ENCODE measurements at regions not wholly inside any gene's neighbourhood (a gene's known extent, or its start where the extent isn't known, plus 50 kb on each side); places are given as distances from the start of the nearest gene placed in this dataset.
A peak's percentile ranks its signal among the peaks of the same experiment; 100 is the strongest.

GRCh38 chr11:100550912-100551632, 136.0 kb upstream of the ARHGAP42 start:
- no peak overlapping the region for H3K4me3 Mint-ChIP-seq
- no peaks in the 10 kb centered on the region for H3K36me3 Mint-ChIP-seq
- H3K27ac Mint-ChIP-seq: no peak overlapping the region

GRCh38 chr11:100555931-100556330, 131.2 kb upstream of the ARHGAP42 start:
- no peaks in the 10 kb centered on the region for H3K9me3 Mint-ChIP-seq
- no peak overlapping the region for H3K4me3 Mint-ChIP-seq
- H3K27me3 Mint-ChIP-seq: peaks cover 17 to 22% of the 10 kb centered on the region in 2 donors
- no peak for ATAC-seq (replicated peaks)
- no peak overlapping the region for H3K27ac Mint-ChIP-seq
- no peaks in the 10 kb centered on the region for H3K36me3 Mint-ChIP-seq
- no peaks in the 10 kb centered on the region for H3K4me1 Mint-ChIP-seq
- no peak for DNase-seq

More at GRCh38 chr11:100550912-100551632, 136.0 kb upstream of the ARHGAP42 start:
- ATAC-seq (replicated peaks) (no peak), DNase-seq (no peak)
- Mint-ChIP-seq H3K4me1 (no peaks in the 10 kb centered on the region), H3K9me3 (no peaks in the 10 kb centered on the region), H3K27me3 (peaks cover 11 to 22% of the 10 kb centered on the region in 2 donors)

- DNase-seq: no peak
- H3K9me3 Mint-ChIP-seq: no peaks in the 10 kb centered on the region
- no peaks in the 10 kb centered on the region for H3K4me1 Mint-ChIP-seq
- H3K36me3 Mint-ChIP-seq: no peaks in the 10 kb centered on the region
- H3K27me3 Mint-ChIP-seq: peaks cover 17 to 28% of the 10 kb centered on the region in 2 donors
- no peak overlapping the region for H3K4me3 Mint-ChIP-seq
- no peak for ATAC-seq (replicated peaks)
- no peak overlapping the region for H3K27ac Mint-ChIP-seq
Measured at GRCh38 chr11:100556781-100557180, 130.3 kb upstream of the ARHGAP42 start.

GRCh38 chr11:100557830-100558611, 129.1 kb upstream of the ARHGAP42 start:
- H3K27ac Mint-ChIP-seq: no peak overlapping the region
- H3K4me3 Mint-ChIP-seq: no peak overlapping the region
- no peaks in the 10 kb centered on the region for H3K36me3 Mint-ChIP-seq
- H3K9me3 Mint-ChIP-seq: no peaks in the 10 kb centered on the region
- ATAC-seq (replicated peaks) (no peak), DNase-seq (no peak)
- H3K4me1 Mint-ChIP-seq: no peaks in the 10 kb centered on the region
- H3K27me3 Mint-ChIP-seq: peaks cover 13 to 23% of the 10 kb centered on the region in 2 donors

- Mint-ChIP-seq H3K36me3 (no peaks in the 10 kb centered on the region), H3K4me3 (no peak overlapping the region), H3K4me1 (no peaks in the 10 kb centered on the region), H3K27me3 (peaks cover 6 to 16% of the 10 kb centered on the region in 2 donors), H3K9me3 (no peaks in the 10 kb centered on the region), H3K27ac (no peak overlapping the region)
- DNase-seq (no peak), ATAC-seq (replicated peaks) (no peak)
Measured at GRCh38 chr11:100560606-100561005, 126.5 kb upstream of the ARHGAP42 start.

- Mint-ChIP-seq H3K4me3 (no peak overlapping the region), H3K27me3 (peaks cover 6 to 20% of the 10 kb centered on the region in 2 donors), H3K9me3 (no peaks in the 10 kb centered on the region), H3K27ac (no peak overlapping the region), H3K4me1 (no peaks in the 10 kb centered on the region), H3K36me3 (no peaks in the 10 kb centered on the region)
- no peak for ATAC-seq (replicated peaks)
- no peak for DNase-seq
Measured at GRCh38 chr11:100561323-100561722, 125.8 kb upstream of the ARHGAP42 start.

GRCh38 chr11:100562128-100562527, 125.0 kb upstream of the ARHGAP42 start:
- Mint-ChIP-seq H3K36me3 (no peaks in the 10 kb centered on the region), H3K4me3 (no peak overlapping the region), H3K4me1 (no peaks in the 10 kb centered on the region), H3K27ac (no peak overlapping the region), H3K27me3 (peaks cover 9 to 23% of the 10 kb centered on the region in 2 donors), H3K9me3 (no peaks in the 10 kb centered on the region)
- ATAC-seq (replicated peaks) (no peak), DNase-seq (no peak)

GRCh38 chr11:100563541-100564280, 123.4 kb upstream of the ARHGAP42 start:
- no peak for DNase-seq
- Mint-ChIP-seq H3K27me3 (peaks cover 16 to 19% of the 10 kb centered on the region in 2 donors), H3K4me3 (no peak overlapping the region), H3K9me3 (no peaks in the 10 kb centered on the region), H3K27ac (no peak overlapping the region), H3K4me1 (no peaks in the 10 kb centered on the region), H3K36me3 (no peaks in the 10 kb centered on the region)
- ATAC-seq (replicated peaks): no peak

- H3K36me3 Mint-ChIP-seq: no peaks in the 10 kb centered on the region
Measured at GRCh38 chr11:100573911-100574513, 113.1 kb upstream of the ARHGAP42 start.

GRCh38 chr11:100574894-100575769, 112.0 kb upstream of the ARHGAP42 start:
- Mint-ChIP-seq H3K27ac (no peak overlapping the region), H3K9me3 (no peaks in the 10 kb centered on the region), H3K27me3 (peaks cover 7 to 9% of the 10 kb centered on the region in 2 donors), H3K4me1 (no peaks in the 10 kb centered on the region), H3K36me3 (no peaks in the 10 kb centered on the region), H3K4me3 (no peak overlapping the region)
- no peak for DNase-seq
- no peak for ATAC-seq (replicated peaks)

More at GRCh38 chr11:100573911-100574513, 113.1 kb upstream of the ARHGAP42 start:
- Mint-ChIP-seq H3K9me3 (no peaks in the 10 kb centered on the region), H3K27ac (no peak overlapping the region), H3K4me1 (no peaks in the 10 kb centered on the region), H3K27me3 (peaks cover 14 to 17% of the 10 kb centered on the region in 2 donors), H3K4me3 (no peak overlapping the region)
- DNase-seq: no peak
- no peak for ATAC-seq (replicated peaks)

- peaks cover 4 to 6% of the 10 kb centered on the region in 2 donors for H3K27me3 Mint-ChIP-seq
- no peaks in the 10 kb centered on the region for H3K36me3 Mint-ChIP-seq
- no peak overlapping the region for H3K4me3 Mint-ChIP-seq
- DNase-seq (no peak), ATAC-seq (replicated peaks) (peak; percentile 69 to 71)
- H3K9me3 Mint-ChIP-seq: no peaks in the 10 kb centered on the region
- H3K27ac Mint-ChIP-seq: no peak overlapping the region
- no peaks in the 10 kb centered on the region for H3K4me1 Mint-ChIP-seq
Measured at GRCh38 chr11:100575860-100576717, 111.0 kb upstream of the ARHGAP42 start.

GRCh38 chr11:100576718-100577021, 110.4 kb upstream of the ARHGAP42 start:
- H3K36me3 Mint-ChIP-seq: no peaks in the 10 kb centered on the region

GRCh38 chr11:100578831-100579311, 108.2 kb upstream of the ARHGAP42 start:
- Mint-ChIP-seq H3K9me3 (no peaks in the 10 kb centered on the region), H3K4me3 (no peak overlapping the region), H3K27me3 (peaks cover 4 to 6% of the 10 kb centered on the region in 2 donors), H3K36me3 (no peaks in the 10 kb centered on the region), H3K4me1 (no peaks in the 10 kb centered on the region), H3K27ac (no peak overlapping the region)
- no peak for ATAC-seq (replicated peaks)
- no peak for DNase-seq

More at GRCh38 chr11:100576718-100577021, 110.4 kb upstream of the ARHGAP42 start:
- Mint-ChIP-seq H3K4me3 (no peak overlapping the region), H3K27me3 (peaks cover 4 to 6% of the 10 kb centered on the region in 2 donors), H3K9me3 (no peaks in the 10 kb centered on the region), H3K27ac (no peak overlapping the region), H3K4me1 (no peaks in the 10 kb centered on the region)
- DNase-seq (no peak), ATAC-seq (replicated peaks) (no peak)
